T1000 (cell line): ENCODE measurements at regions not wholly inside any gene's neighbourhood (a gene's known extent, or its start where the extent isn't known, plus 50 kb on each side); places are given as distances from the start of the nearest gene placed in this dataset.
"Not testable (repeated sequence)": the region's sequence is repeated elsewhere in the genome, so short reads cannot be mapped to it uniquely, and the experiment has no call there.

Experiments used
- DNase-seq: peaks from one replicate; lab custom pipeline; 2025; ENCODE audit warnings: mixed read lengths; lab: John Stamatoyannopoulos, UW

DNA sequence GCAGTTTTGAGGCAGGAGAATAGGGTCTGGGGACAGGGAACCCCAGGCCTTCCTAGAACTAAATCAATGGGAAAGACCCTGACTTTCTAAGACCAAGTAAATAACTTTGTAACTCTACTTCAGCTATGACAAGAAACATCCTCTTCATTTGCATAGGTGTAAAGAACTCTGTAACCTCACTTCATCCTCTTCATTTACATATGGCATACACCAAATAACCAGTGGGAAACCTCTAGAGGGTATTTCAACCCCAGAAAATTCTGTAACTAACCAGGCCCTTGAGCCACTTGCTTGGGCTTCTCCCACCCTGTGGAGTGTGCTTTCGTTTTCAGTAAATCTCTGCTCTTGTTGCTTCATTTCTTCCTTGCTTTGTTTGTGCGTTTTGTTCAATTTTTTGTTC is 495.6 kb downstream of the SIPA1L2 start:
- DNase-seq, result no peak

DNA sequence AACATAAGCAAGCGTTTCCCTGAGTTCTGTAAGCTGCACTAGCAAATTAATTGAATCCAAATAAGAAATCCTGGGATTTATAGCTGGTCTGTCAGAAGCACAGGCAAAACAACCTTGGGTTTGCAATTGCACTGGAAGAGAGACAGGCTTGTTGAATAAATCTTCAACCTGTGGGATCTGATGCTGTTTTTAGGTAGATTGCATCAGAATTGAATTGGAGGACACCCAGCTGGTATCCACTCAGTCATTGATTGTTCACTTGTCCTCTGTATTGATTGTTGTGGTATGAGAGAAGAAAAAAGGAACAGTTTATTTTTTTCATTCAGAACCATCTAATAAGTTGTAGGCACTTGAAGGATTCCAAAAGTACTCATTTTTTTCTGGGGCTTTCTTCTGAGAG is 497.4 kb downstream of the SIPA1L2 start:
- DNase-seq, result no peak

DNA sequence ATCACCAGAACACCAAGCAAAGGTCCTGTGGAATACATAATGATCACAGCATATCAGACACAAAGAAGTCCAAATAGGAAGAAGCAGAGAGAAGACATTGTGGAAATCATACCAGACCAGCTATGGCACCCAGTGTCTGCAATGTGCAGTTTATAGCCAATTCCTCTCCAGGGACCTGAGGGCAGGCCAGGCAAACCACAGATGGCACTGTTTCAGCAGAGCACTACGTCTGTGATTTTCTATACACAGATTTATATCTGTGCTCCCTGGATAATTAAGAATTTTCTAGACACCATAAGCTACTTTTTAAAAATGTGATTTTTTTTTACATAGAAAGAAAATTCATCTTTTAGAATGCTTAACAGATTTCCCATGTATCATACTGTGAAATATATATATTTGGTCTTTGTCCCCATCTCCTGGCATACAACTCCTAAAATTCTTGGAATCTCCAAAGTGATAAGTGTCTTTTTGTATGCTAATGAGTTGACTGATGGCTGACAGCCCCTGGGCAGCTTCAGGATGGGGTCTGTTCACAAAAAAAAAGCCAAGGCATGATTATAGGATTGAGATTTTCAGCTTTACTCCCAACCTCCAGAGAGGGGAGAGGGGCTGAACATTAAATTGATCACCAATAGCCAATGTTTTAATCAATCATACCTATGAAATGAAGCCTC is 498.1 kb downstream of the SIPA1L2 start:
- no peak for DNase-seq

DNA sequence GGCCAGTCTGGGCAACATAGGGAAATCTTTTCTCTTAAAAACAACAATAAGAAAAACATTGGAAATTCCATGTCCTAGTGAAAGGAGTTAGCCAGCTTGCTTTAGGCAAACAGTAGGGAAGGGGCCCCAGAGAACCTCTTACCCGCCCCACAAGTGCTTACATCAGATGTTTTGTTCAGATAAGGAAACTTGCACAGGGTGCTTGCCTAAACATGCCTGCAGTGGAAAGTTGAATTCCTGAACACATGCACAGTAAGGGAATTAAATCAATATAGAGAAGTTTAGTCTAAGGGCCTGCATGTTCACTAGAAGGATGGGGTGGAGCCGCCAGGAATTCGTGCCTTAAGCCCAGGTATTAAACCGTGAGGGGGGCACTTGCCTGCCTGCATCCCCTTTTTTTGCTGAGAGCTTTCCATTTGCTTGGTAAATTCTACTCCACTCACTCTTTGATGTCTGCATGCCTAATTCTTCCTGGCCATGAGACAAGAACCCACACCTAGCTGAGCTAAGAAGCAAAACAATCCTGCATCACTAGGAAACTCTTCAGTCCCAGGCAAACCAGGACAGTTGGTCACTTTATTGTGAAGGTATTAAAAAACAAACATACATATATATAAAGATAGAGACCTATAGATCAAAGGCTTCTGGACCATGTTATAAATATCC is 499.0 kb downstream of the SIPA1L2 start:
- no peak for DNase-seq

DNA sequence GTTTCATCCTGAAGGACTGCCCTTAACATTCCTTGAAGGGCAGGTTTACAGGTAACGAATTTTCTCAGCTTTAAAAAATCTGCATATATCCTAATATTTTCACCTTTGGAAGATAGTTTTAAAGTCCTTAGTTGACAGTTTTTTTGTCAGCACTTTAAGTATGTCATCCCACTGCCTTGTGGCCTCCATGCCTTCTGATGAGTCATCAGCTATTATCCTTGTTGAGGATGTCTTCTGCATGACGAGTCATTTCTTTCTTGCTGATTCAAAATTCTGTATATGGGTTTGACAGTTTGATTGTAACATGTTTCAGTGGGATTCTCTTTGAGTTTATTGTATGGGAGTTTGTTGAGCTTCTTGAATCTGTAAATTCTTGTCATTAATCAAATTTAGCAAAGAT is 500.6 kb downstream of the DISC1 start:
- no peak for DNase-seq

DNA sequence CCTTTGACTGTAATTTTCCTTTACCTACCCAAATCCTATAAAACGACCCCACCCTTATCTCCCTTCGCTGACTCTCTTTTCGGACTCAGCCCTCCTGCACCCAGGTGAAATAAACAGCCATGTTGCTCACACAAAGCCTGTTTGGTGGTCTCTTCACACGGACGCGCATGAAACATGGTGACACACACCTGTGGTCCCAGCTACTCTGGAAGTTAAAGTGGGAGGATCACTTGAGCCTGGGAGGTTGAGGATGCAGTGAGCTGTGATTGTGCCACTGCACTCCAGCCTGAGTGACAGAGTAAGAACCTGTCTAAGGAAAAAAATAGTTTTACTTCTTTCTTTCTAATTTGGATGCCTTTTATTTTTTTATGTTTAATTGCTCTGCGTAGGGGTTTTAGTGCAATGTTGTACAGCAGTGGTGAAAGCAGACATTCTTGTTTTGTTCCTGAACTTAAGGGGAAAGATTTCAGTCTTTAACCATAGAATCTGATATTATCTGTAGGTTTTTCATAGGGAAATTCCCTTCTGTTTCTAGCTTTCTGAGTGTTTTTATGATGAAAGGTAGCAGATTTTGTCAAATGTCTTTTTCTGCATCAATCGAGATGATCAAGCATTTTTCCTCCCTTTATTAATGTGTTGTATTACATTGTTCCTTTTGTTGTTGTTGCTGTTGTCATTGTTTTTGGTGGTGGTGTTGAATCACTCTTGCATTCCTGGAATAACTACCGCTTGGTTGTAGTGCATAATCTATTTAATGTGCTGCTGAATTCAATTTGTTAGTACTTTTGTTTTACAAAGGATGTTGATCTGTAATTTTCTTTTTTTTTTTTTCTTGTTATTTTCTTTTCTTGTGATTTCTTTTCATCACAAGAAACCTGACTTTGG is 497.4 kb downstream of the DISC1 start:
- DNase-seq, result no peak

DNA sequence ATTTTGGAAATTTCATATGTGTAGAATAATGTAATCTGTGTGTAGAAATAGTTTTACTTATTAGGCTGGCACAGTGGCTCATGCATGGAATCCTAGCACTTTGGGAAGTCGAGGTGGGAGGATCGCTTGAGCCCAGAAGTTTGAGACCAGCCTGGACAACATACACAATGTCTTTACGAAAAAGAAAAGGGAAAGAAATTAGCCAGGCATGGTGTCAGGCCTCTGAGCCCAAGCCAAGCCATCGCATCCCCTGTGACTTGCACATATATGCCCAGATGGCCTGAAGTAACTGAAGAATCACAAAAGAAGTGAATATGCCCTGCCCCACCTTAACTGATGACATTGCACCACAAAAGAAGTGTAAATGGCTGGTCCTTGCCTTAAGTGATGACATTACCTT is 491.3 kb downstream of the DISC1 start:
- not testable (repeated sequence) for DNase-seq

DNA sequence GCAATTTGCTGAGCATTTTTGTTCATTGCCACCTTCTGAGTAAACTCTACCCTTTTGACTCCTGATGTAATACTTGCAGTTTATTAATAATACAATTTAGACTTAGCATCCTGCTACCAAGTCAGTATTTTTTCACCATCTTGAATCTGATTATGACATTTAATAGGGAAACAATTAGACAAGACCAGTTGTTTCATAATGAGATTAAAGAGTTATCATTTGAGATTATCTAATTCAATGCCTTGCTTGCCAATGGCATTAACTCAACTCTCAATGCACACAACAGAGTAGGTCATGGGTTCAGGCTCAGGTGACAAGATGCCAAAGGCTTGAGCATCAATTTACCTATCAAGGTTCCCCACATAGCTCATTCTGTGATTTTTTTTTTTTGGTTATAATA is 488.4 kb downstream of the DISC1 start:
- DNase-seq, result no peak

DNA sequence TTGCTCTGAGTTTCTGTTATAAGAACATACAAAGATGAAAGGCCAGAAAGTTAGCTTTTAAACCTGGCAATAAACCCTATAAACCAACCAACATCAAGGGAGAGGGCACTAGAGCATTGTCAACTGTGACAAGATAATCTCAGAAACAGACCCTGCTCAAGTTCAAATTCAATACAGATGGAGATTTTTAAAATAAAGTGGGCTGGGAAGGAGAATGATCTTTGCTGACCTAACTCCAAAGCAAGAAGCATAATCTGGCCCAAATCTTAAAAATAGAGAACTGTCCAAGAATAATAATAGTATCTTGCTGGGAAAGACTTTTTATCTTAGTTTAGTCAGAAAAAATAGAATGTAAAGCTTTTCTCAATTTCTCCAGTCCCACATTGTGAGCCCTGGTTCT is 485.5 kb downstream of the DISC1 start:
- DNase-seq, result no peak

DNA sequence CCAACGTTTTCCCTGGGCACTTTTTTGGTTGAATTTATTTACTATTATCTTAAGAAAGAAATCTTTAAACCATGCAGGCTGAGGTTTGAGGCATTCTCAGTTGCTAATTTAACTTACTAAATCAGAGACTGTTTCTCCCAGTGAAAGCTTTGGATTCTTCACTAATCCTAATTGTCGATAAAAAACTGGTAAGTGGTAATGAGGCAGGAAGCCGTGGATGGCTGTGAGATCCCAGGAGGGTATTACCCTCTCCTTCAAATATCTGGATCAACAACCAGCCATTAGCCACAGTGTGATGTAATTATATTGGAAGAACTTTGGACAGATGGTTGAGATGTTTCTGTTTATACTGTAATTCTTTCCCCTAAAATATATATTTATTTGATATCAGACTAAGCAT is 485.0 kb downstream of the DISC1 start:
- no peak for DNase-seq

DNA sequence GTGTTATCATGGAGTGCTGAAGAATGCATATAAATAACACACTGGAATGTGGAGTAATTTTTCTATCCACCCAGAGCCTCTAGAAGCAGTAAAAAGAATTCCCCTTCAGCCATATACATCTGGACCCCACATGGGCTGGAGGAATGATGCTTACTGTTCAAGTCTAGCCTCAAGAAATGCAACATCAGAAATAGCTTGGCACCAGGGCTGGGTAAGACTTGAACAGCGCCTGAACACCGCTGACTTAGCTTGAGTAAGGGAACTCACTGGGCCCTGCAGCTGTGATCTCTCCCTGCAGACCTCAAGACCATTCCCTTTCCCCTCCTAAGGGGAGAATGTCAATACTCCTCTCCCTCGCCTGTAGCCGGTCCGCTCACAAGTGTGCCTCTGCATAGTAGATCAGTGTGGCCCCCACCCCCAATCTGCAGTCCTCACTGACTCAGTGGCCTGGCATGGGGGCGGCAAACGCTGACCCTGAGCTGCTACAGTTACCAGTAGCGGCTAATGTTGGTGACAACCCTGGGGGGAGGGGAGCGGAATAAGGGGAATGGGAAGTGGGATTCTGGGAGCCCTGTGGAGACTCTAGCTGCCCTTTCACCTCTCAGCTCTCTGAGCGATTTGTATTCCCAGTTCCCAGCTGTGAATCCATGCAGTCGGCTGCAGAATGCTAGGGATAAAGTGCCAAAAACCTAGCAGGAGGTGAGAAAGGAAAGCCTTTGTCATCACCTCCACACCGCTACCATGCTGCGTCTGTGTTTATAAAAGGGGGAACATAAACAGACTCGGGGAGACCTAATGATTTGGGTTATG is 483.9 kb downstream of the DISC1 start:
- no peak for DNase-seq

DNA sequence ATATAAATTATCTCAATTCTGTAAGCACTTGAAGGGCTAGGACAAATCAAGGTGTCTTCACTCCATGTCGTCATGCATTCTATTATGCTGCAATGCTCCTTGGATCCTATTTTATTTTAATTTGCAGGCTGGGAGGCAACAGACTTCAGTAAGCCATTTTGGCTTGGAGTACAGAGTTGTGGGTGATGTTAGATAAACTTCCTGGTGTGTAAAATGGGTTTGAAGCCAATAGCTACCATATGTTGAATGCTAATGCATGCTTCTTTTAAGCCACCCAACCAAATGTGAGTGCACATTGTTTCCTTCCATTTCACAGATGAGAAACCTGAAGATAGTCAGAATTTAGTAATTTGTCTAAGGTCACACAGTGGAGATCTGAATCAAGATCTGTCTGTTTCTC is 482.8 kb downstream of the DISC1 start:
- no peak for DNase-seq

DNA sequence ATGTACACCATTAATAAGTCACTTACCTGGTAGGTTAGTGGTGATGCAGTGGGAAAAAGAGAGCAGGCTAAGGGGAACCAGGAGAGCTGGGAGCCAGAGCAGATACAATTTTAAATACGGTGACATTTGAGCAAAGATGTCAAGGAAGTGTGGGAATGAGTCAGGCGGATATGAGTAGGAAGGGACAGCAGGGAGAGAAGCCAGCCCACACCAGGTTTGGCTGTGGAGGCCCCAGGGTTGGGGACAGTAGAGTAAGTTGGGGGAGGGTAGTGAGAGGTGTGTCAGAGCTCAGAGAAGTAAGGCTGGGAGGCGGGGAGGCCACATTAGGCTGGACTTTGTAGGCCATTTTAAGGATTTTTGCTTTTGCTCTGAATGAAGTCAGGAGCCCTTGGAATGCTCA is 482.0 kb downstream of the DISC1 start:
- DNase-seq, result no peak

DNA sequence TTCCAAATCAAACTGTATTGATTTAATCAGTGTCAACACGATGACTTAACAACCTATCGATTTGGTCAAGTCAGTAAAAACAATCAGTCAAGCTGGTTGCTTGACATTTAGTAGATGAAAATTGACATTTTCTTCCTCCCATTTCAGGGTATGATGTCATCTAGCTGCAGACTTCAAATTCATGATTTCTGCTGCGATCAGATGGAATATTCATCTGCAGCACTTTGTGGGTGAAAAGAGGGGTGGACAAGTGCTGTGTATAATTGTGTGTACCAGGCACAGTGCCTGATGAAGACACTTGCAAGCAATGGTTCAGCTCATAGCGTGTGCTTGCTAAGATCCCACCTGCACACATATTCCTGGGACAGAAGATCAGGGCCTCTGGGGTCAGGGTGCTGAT is 479.8 kb downstream of the DISC1 start:
- DNase-seq, result no peak

DNA sequence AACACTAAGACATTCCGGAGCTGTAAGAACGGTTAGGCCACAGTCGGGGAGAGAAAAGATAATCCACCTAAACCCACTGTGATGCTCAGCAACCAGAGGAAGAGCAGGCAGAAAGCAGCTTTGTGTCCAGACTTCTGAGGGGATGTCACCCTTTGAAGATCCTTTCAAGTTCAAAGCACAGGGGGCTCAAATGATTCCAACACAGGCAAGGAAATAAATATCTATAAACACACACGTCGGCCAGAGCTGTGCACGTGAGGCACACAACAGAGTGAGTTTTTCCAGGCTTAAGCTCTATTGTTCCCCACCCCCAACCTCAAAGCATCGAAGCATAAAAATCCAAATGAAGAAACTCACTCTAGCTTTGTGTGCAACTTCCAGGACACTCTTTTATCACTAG is 479.0 kb downstream of the DISC1 start:
- DNase-seq, result no peak

DNA sequence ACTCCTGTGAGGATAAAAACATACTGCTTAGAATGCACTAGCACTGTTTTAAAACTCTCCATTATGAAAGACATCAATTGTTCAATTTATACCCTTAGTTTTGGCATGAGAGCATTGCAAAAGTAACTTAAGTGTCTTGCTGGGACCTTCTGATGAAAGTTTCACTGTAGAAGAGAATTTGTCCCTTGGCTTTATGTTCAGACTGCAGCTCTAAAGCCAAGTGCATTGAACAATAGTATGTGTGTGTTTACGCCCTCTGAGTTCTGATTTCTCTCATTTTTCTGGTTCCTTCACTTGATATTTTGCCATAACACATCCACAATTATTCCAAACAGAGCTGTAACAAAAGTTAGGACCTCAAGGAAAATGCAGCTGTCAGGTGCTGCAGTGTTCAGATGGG is 474.6 kb downstream of the DISC1 start:
- DNase-seq, result no peak

DNA sequence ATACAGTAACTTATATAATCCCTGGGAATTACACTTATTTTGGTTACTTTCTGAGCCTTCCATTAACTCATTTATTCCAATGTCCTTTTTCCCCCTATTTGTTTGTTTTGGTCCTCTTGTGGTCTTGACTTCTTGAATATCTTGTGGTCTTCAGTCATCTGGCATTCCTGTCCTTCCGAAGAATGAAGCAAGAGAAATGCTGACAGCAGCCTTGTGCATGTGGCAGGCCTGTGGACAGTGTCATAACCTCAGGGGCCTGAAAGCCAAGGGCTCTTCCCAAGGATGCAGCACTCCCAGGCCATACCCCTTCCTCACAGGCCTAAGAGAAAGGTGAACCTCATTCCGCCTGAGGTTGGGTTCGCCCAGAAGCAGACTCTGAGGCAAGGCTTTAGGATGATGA is 470.2 kb downstream of the DISC1 start:
- DNase-seq, result no peak
